GM12878 (cell line): ENCODE measurements at regions not wholly inside any gene's neighbourhood (a gene's known extent, or its start where the extent isn't known, plus 50 kb on each side); places are given as distances from the start of the nearest gene placed in this dataset.

Experiments
- ATAC-seq: fragments of 200-7000 bp; cut with Tn5 transposase; 3 replicates; pipeline ENCODE4 v1.9.1; 2020; ENCODE audit warnings: mild to moderate bottlenecking, moderate library complexity
- BruUV-seq: library from RNA; stranded (reverse); fragments of 400-500 nt; replicated peaks from 2 replicates; lab custom pipeline; 2021; lab: Mats Ljungman, UMichigan
- CTCF ChIA-PET: fragments of 300-600 bp; sonication (Branson Sonifier 250); formaldehyde crosslinking; extraction: SDS; loops from one replicate; lab custom pipeline; 2021; ENCODE audit warnings: inconsistent platforms; lab: Yijun Ruan, JAX
- POLR2A ChIA-PET: fragments of 350-600 bp; formaldehyde crosslinking; extraction: SDS; loops from one replicate; lab custom pipeline; 2021; ENCODE audit warnings: inconsistent platforms; lab: Charles Lee
- RAD21 ChIA-PET: fragments of 300-600 bp; sonication (Branson Sonifier 250); formaldehyde crosslinking; loops from one replicate; lab custom pipeline; 2023; ENCODE audit warnings: antibody characterized with exemption; ENCODE audit not compliant: unreplicated experiment; lab: Charles Lee
- SMC1A ChIA-PET: fragments of 300-600 bp; sonication (Branson Sonifier 250); formaldehyde crosslinking; loops from one replicate; lab custom pipeline; 2023; ENCODE audit not compliant: unreplicated experiment, uncharacterized antibody; lab: Charles Lee
- DNase-seq: peaks from one replicate; pipeline ENCODE4 v3.0.0-alpha.2; 2011; ENCODE audit warnings: low read depth, low spot score
- FAIRE-seq: peaks from 3 replicates; lab custom pipeline; 2011; peaks lifted over from hg19 to GRCh38; lab: Jason Lieb, UNC
- H2AFZ ChIP-seq: 2 replicates; pipeline ENCODE4 v1.6.0; 2011; ENCODE audit warnings: low read depth, low read length, control low read depth; ENCODE audit not compliant: control insufficient read depth
- H3K27ac ChIP-seq: 2 replicates; pipeline ENCODE4 v1.5.1; 2011; ENCODE audit warnings: control low read depth; ENCODE audit not compliant: control insufficient read depth, insufficient read depth
- H3K27me3 ChIP-seq, 2 experiments: replicated peaks in 1 of 2; 2 replicates each; pipeline versions ENCODE4 v1.6.0 to v1.6.1; 2011; ENCODE audit warnings: low read length in 1 of 2; ENCODE audit not compliant: control insufficient read depth in 2 of 2, insufficient read depth in 2 of 2
- H3K36me3 ChIP-seq, 2 experiments: 2 replicates each; pipeline ENCODE4 v1.5.1; 2011; ENCODE audit warnings: low read length in 1 of 2; ENCODE audit not compliant: control insufficient read depth in 2 of 2, insufficient read depth in 2 of 2
- H3K4me1 ChIP-seq: 2 replicates; pipeline ENCODE4 v1.6.1; 2011; ENCODE audit warnings: mild to moderate bottlenecking, low read length, moderate library complexity, mixed read lengths; ENCODE audit not compliant: control insufficient read depth, insufficient read depth
- H3K4me2 ChIP-seq: 2 replicates; pipeline ENCODE4 v1.6.0; 2011; ENCODE audit warnings: control low read depth; ENCODE audit not compliant: control insufficient read depth, insufficient read depth
- H3K4me3 ChIP-seq: fragments of 200-600 bp; sonication (generic); 2 replicates; pipeline ENCODE4 v1.5.1; 2016
- H3K79me2 ChIP-seq: 2 replicates; pipeline ENCODE4 v1.6.0; 2011; ENCODE audit warnings: low read length; ENCODE audit not compliant: control insufficient read depth, insufficient read depth
- H3K9ac ChIP-seq: 2 replicates; pipeline ENCODE4 v1.8.0; 2011; ENCODE audit warnings: low read length, control low read depth, mixed read lengths; ENCODE audit not compliant: control insufficient read depth, insufficient read depth
- H3K9me3 ChIP-seq: replicated peaks from 3 replicates; pipeline ENCODE4 v1.5.1; 2011; ENCODE audit warnings: mild to moderate bottlenecking, low read length; ENCODE audit not compliant: control insufficient read depth, insufficient read depth
- H4K20me1 ChIP-seq: 2 replicates; pipeline ENCODE4 v1.6.0; 2011; ENCODE audit not compliant: control insufficient read depth, insufficient read depth
- CBX3 ChIP-seq: fragments of 200-600 bp; sonication (generic); IDR thresholded peaks from 2 replicates; pipeline ENCODE4 v1.6.1; 2016; ENCODE audit warnings: low read depth, borderline replicate concordance
- CUX1 ChIP-seq: IDR thresholded peaks from 2 replicates; pipeline ENCODE4 v1.6.1; 2012; ENCODE audit warnings: improper control_type of control experiment, low read depth, low read length; ENCODE audit not compliant: insufficient replicate concordance
- FOS ChIP-seq: IDR thresholded peaks from 3 replicates; pipeline ENCODE4 v1.6.1; 2011; ENCODE audit warnings: borderline replicate concordance; ENCODE audit not compliant: insufficient read length; ENCODE audit errors: extremely low read depth
- HDAC2 ChIP-seq: fragments of 200-600 bp; sonication (generic); IDR thresholded peaks from 2 replicates; pipeline ENCODE4 v1.6.1; 2017
- HSF1 ChIP-seq: fragments of 150-350 bp; IDR thresholded peaks from 2 replicates; pipeline ENCODE4 v1.6.1; 2014; ENCODE audit warnings: mild to moderate bottlenecking, low read depth, low read length
- MTA2 ChIP-seq: fragments of 450-650 bp; IDR thresholded peaks from 2 replicates; pipeline ENCODE4 v1.6.1; 2016; ENCODE audit warnings: low read depth, mild to moderate bottlenecking, moderate library complexity
- PAX5 ChIP-seq: IDR thresholded peaks from 2 replicates; pipeline ENCODE4 v1.6.1; 2011; ENCODE audit warnings: low read depth, low read length, borderline replicate concordance
- RB1 ChIP-seq: fragments of 450-650 bp; formaldehyde crosslinking; IDR thresholded peaks from 2 replicates; pipeline ENCODE4 v1.6.1; 2017; ENCODE audit warnings: mild to moderate bottlenecking, borderline replicate concordance
- RBBP5 ChIP-seq: fragments of 200-600 bp; sonication (generic); conservative IDR thresholded peaks from 2 replicates; pipeline ENCODE4 v1.6.1; 2016
- SMAD1 ChIP-seq: fragments of 450-650 bp; IDR thresholded peaks from 2 replicates; pipeline ENCODE4 v1.6.1; 2018; ENCODE audit warnings: mild to moderate bottlenecking, low read depth; ENCODE audit not compliant: partially characterized antibody
- SP1 ChIP-seq: IDR thresholded peaks from one replicate; pipeline ENCODE4 v1.6.1; 2011; ENCODE audit warnings: low read depth, low read length
- WGBS: methylation state at CpG from one replicate; pipeline ENCODE4 v1.1.6; 2016; ENCODE audit warnings: low lambda C conversion rate; ENCODE audit not compliant: insufficient replicate concordance, insufficient coverage; ENCODE audit errors: missing lambda C conversion rate; 5-methylcytosine and 5-hydroxymethylcytosine counted together
- in situ Hi-C: fragments of 300-500 bp; cut with MboI; formaldehyde crosslinking; loops from 9 replicates; pipeline ENCODE4 v1.14.3; 2018; ENCODE audit warnings: mixed read lengths
- intact Hi-C: fragments of 100-400 bp; cut with micrococcal nuclease; formaldehyde crosslinking; loops from one replicate; pipeline ENCODE4 v1.14.2; 2022; ENCODE audit not compliant: unreplicated experiment

GRCh38 chr2:21288299-21288698, 164.5 kb downstream of the TDRD15 start:
- Histone ChIP-seq H3K79me2 (no peaks in the 10 kb centered on the region), H3K9me3 (no peaks in the 10 kb centered on the region), H3K36me3 (no peaks in the 10 kb centered on the region), H4K20me1 (no peaks in the 10 kb centered on the region), H3K27me3 (no peaks in the 10 kb centered on the region), H3K4me2 (no peak overlapping the region), H2AFZ (no peak overlapping the region), H3K27ac (no peak overlapping the region), H3K9ac (no peak overlapping the region), H3K4me1 (no peaks in the 10 kb centered on the region), H3K4me3 (no peak overlapping the region)
- ChIA-PET POLR2A (no interaction called here), SMC1A (no interaction called here), CTCF (interaction anchor here (0.6 to 0.7 kb wide), 2 partner anchors 173 to 548 kb away, joined by 3 to 4 read pairs; no protein-coding TSS in a partner anchor), RAD21 (no interaction called here)
- DNase-seq: no peak
- no peak for FAIRE-seq
- intact Hi-C loops: no loop called here
- TF ChIP-seq FOS (no peak), HSF1 (no peak)
- 14% methylated on average over 2 of the region's 2 CpGs for WGBS
- ATAC-seq: no peak
- in situ Hi-C loops: no loop called here
- no TSS peak for BruUV-seq

GRCh38 chr2:21288739-21289520, 165.2 kb downstream of the TDRD15 start:
- 1% methylated on average over 8 of the region's 8 CpGs for WGBS
- no TSS peak for BruUV-seq
- TF ChIP-seq CUX1: no peak
- TF ChIP-seq PAX5: no peak
- no peak for TF ChIP-seq SMAD1
- TF ChIP-seq CBX3: no peak
- TF ChIP-seq MTA2: no peak
- TF ChIP-seq HDAC2: no peak
- TF ChIP-seq RB1: no peak
- no peak for TF ChIP-seq SP1
- no peak for TF ChIP-seq RBBP5

More at GRCh38 chr2:21288739-21289520, 165.2 kb downstream of the TDRD15 start:
- DNase-seq (no peak), ATAC-seq (no peak), FAIRE-seq (no peak)
- ChIA-PET SMC1A (no interaction called here), POLR2A (no interaction called here), CTCF (interaction anchor here (0.6 to 0.7 kb wide), 2 partner anchors 173 to 360 kb away, joined by 3 read pairs; no protein-coding TSS in a partner anchor), RAD21 (no interaction called here)
- no peak overlapping the region for H3K27ac ChIP-seq
- no peaks in the 10 kb centered on the region for H3K27me3 ChIP-seq
- H3K4me3 ChIP-seq: no peak overlapping the region
- H4K20me1 ChIP-seq: no peaks in the 10 kb centered on the region
- H3K9ac ChIP-seq: no peak overlapping the region
- no peak overlapping the region for H3K4me2 ChIP-seq
- H3K9me3 ChIP-seq: no peaks in the 10 kb centered on the region
- H2AFZ ChIP-seq: no peak overlapping the region
- in situ Hi-C loops: no loop called here
- no peaks in the 10 kb centered on the region for H3K79me2 ChIP-seq
- H3K36me3 ChIP-seq: no peaks in the 10 kb centered on the region
- intact Hi-C loops: no loop called here
- no peaks in the 10 kb centered on the region for H3K4me1 ChIP-seq
